ENCODE measurements at regions not wholly inside any gene's neighbourhood (a gene's known extent, or its start where the extent isn't known, plus 50 kb on each side); places are given as distances from the start of the nearest gene placed in this dataset.

DNA sequence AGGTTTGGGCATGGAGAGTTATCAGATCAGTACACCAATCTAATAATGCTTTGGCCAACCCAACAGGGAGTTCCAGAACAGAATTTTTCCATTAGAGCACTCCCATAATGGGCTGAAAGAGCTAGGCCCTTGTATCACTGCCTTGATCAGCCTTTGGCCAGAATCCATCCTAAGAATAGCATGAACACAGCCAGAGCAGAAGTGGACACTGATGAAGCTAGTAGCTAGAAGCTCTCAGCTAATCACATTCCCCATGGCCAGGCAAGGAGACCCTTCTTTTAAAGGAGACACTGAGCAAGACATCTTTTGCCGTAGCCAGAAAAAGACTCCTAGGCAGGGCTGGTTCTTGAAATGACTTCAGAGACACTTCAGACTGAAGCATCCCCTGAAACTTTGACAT is 236.0 kb downstream of the RAD51AP2 start:
- FAIRE-seq (no peak), DNase-seq (ENCODE audit: insufficient read length, low spot score) (no peak)
- TF ChIP-seq, protein P1, sequence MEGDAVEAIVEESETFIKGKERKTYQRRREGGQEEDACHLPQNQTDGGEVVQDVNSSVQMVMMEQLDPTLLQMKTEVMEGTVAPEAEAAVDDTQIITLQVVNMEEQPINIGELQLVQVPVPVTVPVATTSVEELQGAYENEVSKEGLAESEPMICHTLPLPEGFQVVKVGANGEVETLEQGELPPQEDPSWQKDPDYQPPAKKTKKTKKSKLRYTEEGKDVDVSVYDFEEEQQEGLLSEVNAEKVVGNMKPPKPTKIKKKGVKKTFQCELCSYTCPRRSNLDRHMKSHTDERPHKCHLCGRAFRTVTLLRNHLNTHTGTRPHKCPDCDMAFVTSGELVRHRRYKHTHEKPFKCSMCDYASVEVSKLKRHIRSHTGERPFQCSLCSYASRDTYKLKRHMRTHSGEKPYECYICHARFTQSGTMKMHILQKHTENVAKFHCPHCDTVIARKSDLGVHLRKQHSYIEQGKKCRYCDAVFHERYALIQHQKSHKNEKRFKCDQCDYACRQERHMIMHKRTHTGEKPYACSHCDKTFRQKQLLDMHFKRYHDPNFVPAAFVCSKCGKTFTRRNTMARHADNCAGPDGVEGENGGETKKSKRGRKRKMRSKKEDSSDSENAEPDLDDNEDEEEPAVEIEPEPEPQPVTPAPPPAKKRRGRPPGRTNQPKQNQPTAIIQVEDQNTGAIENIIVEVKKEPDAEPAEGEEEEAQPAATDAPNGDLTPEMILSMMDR (IDR thresholded peaks at IDR 0.05; ENCODE audit: insufficient read depth, missing control alignments), result no peak

DNA sequence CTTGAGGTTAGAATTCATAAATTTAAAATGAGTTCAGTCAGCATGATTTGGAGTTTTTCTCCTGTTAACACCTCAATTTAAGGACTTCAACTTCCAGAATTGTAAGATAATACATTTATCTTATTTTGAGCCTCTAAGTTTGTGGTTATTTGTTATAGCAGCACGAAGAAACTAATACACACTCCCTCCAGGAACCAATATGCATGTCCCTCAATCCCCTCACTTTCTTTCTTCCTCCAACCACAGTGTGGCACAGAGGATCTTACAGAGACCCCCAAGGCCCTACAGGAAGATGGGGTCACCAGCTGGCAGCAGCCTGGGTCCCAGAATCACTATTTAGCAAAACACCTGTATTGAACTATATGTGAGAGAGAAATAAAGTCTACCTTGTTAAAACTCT is 242.0 kb downstream of the RAD51AP2 start:
- TF ChIP-seq, protein P1 (IDR thresholded peaks at IDR 0.05; ENCODE audit: insufficient read depth, missing control alignments), result no peak
- FAIRE-seq, result no peak
- DNase-seq (ENCODE audit: insufficient read length, low spot score), result no peak

DNA sequence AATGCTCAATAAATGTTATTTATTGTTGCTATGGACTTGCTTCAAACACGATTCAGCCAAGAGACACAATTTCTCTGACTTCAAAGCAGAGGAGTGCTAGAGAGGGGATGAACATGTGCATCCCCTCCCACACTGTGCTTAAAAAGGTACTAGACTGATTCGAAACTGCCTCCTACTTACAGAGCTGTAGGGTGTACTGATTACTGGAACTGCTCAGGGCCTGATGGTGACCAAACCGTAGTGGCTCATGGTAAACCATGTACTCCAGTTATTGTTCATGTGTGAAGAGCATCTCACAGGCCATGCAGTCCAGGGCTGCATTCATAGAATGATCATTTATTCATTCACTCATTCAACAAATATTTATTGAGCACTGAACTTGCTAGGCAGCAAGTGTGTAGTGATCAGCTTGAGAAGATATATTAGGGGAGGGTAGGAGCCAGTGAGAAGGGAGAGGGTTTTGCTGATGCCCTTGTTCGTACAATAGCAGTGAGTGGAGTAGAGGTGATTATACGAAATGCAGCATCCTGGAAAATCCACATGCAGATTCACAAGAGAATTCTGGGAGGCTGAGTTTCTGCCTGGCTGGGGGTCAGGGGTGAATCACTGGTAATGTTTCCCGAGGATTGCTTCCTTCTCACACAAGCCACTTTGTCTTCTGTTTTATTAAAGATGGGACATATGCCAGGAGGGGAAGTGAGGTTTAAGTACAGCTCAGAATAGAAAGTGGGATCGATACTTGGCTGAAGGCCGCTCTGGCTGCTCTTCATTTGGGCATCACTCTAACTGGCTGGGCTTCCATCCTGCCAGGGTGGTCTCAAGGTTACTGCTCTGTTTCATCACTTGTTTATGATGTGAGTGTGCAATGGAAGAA is 245.4 kb downstream of the RAD51AP2 start:
- TF ChIP-seq, protein P1 (IDR thresholded peaks at IDR 0.05; ENCODE audit: insufficient read depth, missing control alignments), result no peak
- FAIRE-seq (no peak), DNase-seq (ENCODE audit: insufficient read length, low spot score) (no peak)

DNA sequence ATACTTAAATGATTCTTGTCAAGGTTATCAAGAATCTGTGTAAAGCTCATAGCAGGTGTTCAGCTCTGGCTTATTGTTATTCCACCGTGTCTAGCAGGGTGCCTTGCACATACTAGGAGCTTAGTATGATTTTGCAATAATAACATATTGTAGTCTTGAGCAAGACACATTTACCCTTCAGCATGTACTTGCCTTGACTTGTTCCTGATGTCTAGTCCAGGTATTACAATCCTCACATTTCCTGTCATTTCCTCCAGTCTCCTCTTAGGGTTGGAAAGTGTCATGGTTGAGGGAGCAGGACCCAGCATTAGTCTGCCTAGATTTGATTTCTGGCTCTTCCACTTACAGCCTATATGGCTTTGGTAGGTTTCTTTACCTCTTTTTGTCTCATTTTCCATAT is 246.1 kb downstream of the RAD51AP2 start:
- DNase-seq (ENCODE audit: insufficient read length, low spot score) (no peak), FAIRE-seq (no peak)
- TF ChIP-seq, protein P1 (IDR thresholded peaks at IDR 0.05; ENCODE audit: insufficient read depth, missing control alignments), result no peak

DNA sequence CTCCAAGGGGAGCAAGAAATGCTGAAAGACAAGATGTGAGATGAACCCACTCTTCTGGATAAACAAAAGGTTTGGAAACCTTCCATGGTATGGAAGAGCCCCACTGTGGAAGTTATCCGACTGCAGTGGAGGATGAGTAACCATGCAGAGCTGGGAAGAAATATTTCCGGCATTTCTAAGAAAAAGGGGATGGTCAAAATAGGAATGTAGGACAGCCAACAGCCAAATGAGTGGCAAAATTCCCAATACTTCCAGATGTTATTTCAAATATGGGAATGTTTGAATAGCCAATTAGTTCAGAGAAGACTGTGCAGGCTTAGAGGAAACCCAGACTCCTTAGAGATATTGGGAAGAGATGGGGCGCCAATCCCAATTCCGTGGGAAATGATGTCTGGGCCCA is 246.8 kb downstream of the RAD51AP2 start:
- TF ChIP-seq, protein P1 (IDR thresholded peaks at IDR 0.05; ENCODE audit: insufficient read depth, missing control alignments), result no peak
- FAIRE-seq (no peak), DNase-seq (ENCODE audit: insufficient read length, low spot score) (no peak)

DNA sequence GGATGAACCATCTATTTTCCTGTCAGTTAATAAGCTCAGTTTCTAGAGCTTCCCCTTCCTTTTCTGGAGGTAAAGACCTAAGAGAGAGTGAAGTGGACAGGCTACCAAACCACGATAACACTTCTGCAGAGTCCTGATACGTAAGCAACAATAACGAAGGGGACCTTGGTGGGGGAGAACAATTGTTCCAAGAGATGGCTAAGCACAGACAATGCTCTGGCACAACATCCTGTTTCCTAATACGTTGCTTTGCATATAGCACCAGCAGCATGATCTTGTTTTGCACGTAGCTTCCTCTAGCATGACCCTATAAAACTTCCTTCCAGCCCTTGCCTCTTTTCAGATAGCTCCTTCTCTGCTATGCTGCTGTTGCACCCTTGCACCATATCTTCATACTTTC is 247.3 kb downstream of the RAD51AP2 start:
- TF ChIP-seq, protein P1 (IDR thresholded peaks at IDR 0.05; ENCODE audit: insufficient read depth, missing control alignments), result no peak
- DNase-seq (ENCODE audit: insufficient read length, low spot score) (no peak), FAIRE-seq (no peak)

DNA sequence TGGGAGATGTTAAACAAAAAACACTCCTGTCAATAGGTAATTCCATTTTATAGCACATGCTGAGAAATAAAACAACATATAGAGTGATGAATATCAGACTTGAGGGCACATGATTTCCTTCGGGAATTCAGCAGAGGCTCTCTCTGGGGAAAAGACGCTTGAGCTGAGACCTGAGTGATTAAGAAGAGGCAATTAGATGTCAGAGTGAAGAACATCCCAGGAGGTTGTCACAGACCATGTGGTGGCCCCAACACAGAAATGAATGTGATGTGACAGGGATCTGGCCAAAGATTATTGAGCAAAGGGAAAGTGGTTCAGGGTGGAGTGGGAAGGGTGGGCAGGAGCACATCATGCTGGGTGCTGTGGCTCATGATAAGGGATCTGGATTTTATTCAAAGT is 254.7 kb downstream of the RAD51AP2 start:
- FAIRE-seq, result no peak

More for the DNA sequence above, 254.7 kb downstream of the RAD51AP2 start:
- no peak for DNase-seq (ENCODE audit: insufficient read length, low spot score)
- TF ChIP-seq, protein P1 (IDR thresholded peaks at IDR 0.05; ENCODE audit: insufficient read depth, missing control alignments), result no peak
